Caco-2 (cell line): ENCODE measurements at regions not wholly inside any gene's neighbourhood (a gene's known extent, or its start where the extent isn't known, plus 50 kb on each side); places are given as distances from the start of the nearest gene placed in this dataset.

Source experiments
- BruUV-seq: library from RNA; stranded (reverse); fragments of 400-500 nt; replicated peaks from 2 replicates; lab custom pipeline; 2021; lab: Mats Ljungman, UMichigan
- CTCF ChIA-PET: fragments of 300-600 bp; sonication (Branson Sonifier 250); formaldehyde crosslinking; loops from one replicate; lab custom pipeline; 2022; ENCODE audit warnings: antibody characterized with exemption; lab: Charles Lee
- POLR2A ChIA-PET: fragments of 300-600 bp; sonication (Branson Sonifier 250); formaldehyde crosslinking; loops from one replicate; lab custom pipeline; 2022; ENCODE audit warnings: antibody characterized with exemption; lab: Charles Lee
- DNase-seq, 2 experiments: peaks; one replicate each; pipeline versions ENCODE4 v3.0.0 to v3.0.0-alpha.2; 2020 to 2022
- H3K27me3 ChIP-seq: replicated peaks from 2 replicates; pipeline ENCODE4 v1.6.0; 2011; ENCODE audit warnings: low read length; ENCODE audit not compliant: control insufficient read depth, insufficient read depth
- H3K36me3 ChIP-seq: 2 replicates; pipeline ENCODE4 v1.5.1; 2011; ENCODE audit warnings: low read length; ENCODE audit not compliant: control insufficient read depth, insufficient read depth
- H3K4me1 ChIP-seq: fragments of 250-450 bp; sonication (Bioruptor Pico); 2 replicates; pipeline ENCODE4 v1.5.1; 2020; ENCODE audit warnings: mild to moderate bottlenecking
- H3K4me3 ChIP-seq: 2 replicates; pipeline ENCODE4 v1.5.1; 2011; ENCODE audit warnings: low read depth, mild to moderate bottlenecking, control low read depth, low read length
- H3K9me3 ChIP-seq: fragments of 250-450 bp; sonication (Bioruptor Pico); 2 replicates; pipeline ENCODE4 v1.5.1; 2020; ENCODE audit warnings: mild to moderate bottlenecking, moderate library complexity
- H3K27ac Mint-ChIP-seq: one replicate; pipeline ENCODE4 v1.8.0; 2022; ENCODE audit warnings: mixed read lengths; ENCODE audit not compliant: unreplicated experiment
- H3K27me3 Mint-ChIP-seq: one replicate; pipeline ENCODE4 v1.8.0; 2022; ENCODE audit warnings: mixed read lengths; ENCODE audit not compliant: insufficient read depth, unreplicated experiment
- H3K36me3 Mint-ChIP-seq: one replicate; pipeline ENCODE4 v1.8.0; 2022; ENCODE audit warnings: mild to moderate bottlenecking, mixed read lengths; ENCODE audit not compliant: insufficient read depth, unreplicated experiment
- H3K4me1 Mint-ChIP-seq: one replicate; pipeline ENCODE4 v1.8.0; 2022; ENCODE audit warnings: low read depth, mixed read lengths; ENCODE audit not compliant: unreplicated experiment
- H3K4me3 Mint-ChIP-seq: one replicate; pipeline ENCODE4 v1.8.0; 2022; ENCODE audit warnings: mild to moderate bottlenecking, moderate library complexity, mixed read lengths; ENCODE audit not compliant: unreplicated experiment
- H3K9me3 Mint-ChIP-seq: one replicate; pipeline ENCODE4 v1.8.0; 2022; ENCODE audit warnings: mixed read lengths; ENCODE audit not compliant: unreplicated experiment
- CTCF ChIP-seq, 2 experiments: fragments of 200-600 bp in 1 of 2; IDR thresholded peaks; 1 replicate in 1 of 2; 2 replicates in 1 of 2; pipeline versions ENCODE4 v1.5.1 to v1.8.0; 2011 to 2022; ENCODE audit warnings: antibody characterized with exemption in 1 of 2, control low read depth in 1 of 2, inconsistent platforms in 1 of 2, low read depth in 1 of 2, low read length in 1 of 2, mild to moderate bottlenecking in 1 of 2, moderate library complexity in 1 of 2; ENCODE audit not compliant: insufficient read depth in 1 of 2, severe bottlenecking in 1 of 2, unreplicated experiment in 1 of 2
- intact Hi-C: fragments of 100-400 bp; cut with micrococcal nuclease; formaldehyde crosslinking; loops from one replicate; pipeline ENCODE4 v1.10.0; 2022; ENCODE audit not compliant: unreplicated experiment

DNA sequence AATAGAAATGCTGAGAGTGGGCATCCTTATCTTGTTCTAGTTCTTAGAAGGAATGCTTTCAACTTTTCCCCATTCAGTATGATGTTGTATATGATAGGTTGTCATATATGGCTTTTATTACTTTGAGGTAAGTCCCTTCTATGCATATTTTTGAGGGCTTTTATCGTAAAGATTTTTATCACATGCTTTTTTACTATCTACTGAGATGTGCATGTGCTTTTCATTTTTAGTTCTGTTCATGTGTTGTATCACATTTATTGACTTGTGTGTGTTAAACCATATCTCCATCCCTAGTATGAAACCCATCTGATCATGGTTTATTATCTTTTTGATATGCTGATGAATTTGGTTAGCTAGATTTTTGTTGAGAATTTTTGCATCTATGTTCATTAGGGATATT lies 1008.8 kb downstream of the CNTNAP5 start:
- no peak for DNase-seq

DNA sequence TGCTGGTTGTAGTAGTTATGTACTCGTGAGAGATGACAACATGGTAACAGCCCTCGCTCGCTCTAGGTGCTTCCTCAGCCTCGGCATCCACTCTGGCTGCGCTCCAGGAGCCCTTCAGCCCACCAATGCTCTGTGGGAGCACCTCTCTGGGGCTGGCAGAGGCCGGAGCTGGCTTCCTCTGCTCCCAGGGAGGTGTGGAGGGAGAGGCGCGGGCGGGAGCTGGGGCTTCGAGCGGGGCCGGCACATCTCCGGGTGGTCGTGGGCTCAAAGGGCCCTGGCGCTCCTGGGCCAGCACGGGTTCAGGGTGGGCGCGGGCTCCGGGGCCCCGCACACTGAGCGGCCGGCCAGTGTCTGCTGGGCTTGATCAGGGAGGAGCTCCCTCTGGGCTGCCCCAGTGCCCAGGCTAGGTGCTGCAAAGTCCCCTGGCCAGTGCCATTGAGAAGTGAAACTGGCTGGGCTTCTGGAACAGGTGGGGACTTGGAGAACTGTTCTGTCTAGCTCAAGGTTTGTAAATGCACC lies 1012.1 kb downstream of the CNTNAP5 start:
- Mint-ChIP-seq H3K4me1 (no peaks in the 10 kb centered on the region), H3K4me3 (no peak overlapping the region), H3K36me3 (no peaks in the 10 kb centered on the region), H3K27me3 (peaks cover 7% of the 10 kb centered on the region), H3K27ac (no peak overlapping the region), H3K9me3 (no peaks in the 10 kb centered on the region)
- DNase-seq, result no peak
- intact Hi-C loops, result loop anchor here (5.0 kb wide), 1 partner anchor 120 kb away; no protein-coding TSS in a partner anchor
- H3K27me3 ChIP-seq, result no peaks in the 10 kb centered on the region
- H3K9me3 ChIP-seq, result no peaks in the 10 kb centered on the region
- ChIA-PET CTCF (no interaction called here), POLR2A (no interaction called here)
- H3K4me3 ChIP-seq, result no peak overlapping the region
- no TSS peak for BruUV-seq
- TF ChIP-seq CTCF (IDR thresholded peaks at IDR 0.05; ENCODE audit: insufficient read depth in 1 of 2, low read depth in 1 of 2, low read length in 1 of 2, severe bottlenecking in 1 of 2, unreplicated experiment in 1 of 2), result no peak
- no peaks in the 10 kb centered on the region for H3K4me1 ChIP-seq
- no peaks in the 10 kb centered on the region for H3K36me3 ChIP-seq

More for the DNA sequence above, 1008.8 kb downstream of the CNTNAP5 start:
- Histone ChIP-seq H3K9me3 (no peaks in the 10 kb centered on the region), H3K4me1 (no peaks in the 10 kb centered on the region), H3K36me3 (no peaks in the 10 kb centered on the region), H3K27me3 (no peaks in the 10 kb centered on the region), H3K4me3 (no peak overlapping the region)
- Mint-ChIP-seq H3K4me1 (no peaks in the 10 kb centered on the region), H3K4me3 (no peak overlapping the region), H3K9me3 (peaks cover 11% of the 10 kb centered on the region), H3K27ac (no peak overlapping the region), H3K27me3 (peaks cover 8% of the 10 kb centered on the region), H3K36me3 (no peaks in the 10 kb centered on the region)
- no peak for TF ChIP-seq CTCF (IDR thresholded peaks at IDR 0.05; ENCODE audit: insufficient read depth in 1 of 2, low read depth in 1 of 2, low read length in 1 of 2, severe bottlenecking in 1 of 2, unreplicated experiment in 1 of 2)
- POLR2A ChIA-PET, result no interaction called here
- BruUV-seq, result no TSS peak
- CTCF ChIA-PET, result no interaction called here
- intact Hi-C loops, result no loop called here

- no peak for DNase-seq
- no peak overlapping the region for H3K4me3 Mint-ChIP-seq
- peaks cover 9% of the 10 kb centered on the region for H3K27me3 Mint-ChIP-seq
- Histone ChIP-seq H3K4me1 (no peaks in the 10 kb centered on the region), H3K27me3 (no peaks in the 10 kb centered on the region), H3K9me3 (no peaks in the 10 kb centered on the region), H3K36me3 (no peaks in the 10 kb centered on the region), H3K4me3 (no peak overlapping the region)
- intact Hi-C loops, result no loop called here
- no peaks in the 10 kb centered on the region for H3K4me1 Mint-ChIP-seq
- BruUV-seq, result no TSS peak
- TF ChIP-seq CTCF (IDR thresholded peaks at IDR 0.05; ENCODE audit: insufficient read depth in 1 of 2, low read depth in 1 of 2, low read length in 1 of 2, severe bottlenecking in 1 of 2, unreplicated experiment in 1 of 2), result no peak
- no peaks in the 10 kb centered on the region for H3K36me3 Mint-ChIP-seq
- POLR2A ChIA-PET, result no interaction called here
- no peak overlapping the region for H3K27ac Mint-ChIP-seq
- CTCF ChIA-PET, result no interaction called here
- no peaks in the 10 kb centered on the region for H3K9me3 Mint-ChIP-seq
Observed at GRCh38 chr2:125041846-125042245, 1016.8 kb downstream of the CNTNAP5 start.
